GM12878 (cell line): ENCODE measurements at regions not wholly inside any gene's neighbourhood (a gene's known extent, or its start where the extent isn't known, plus 50 kb on each side); places are given as distances from the start of the nearest gene placed in this dataset.

Experiments
- ATAC-seq: fragments of 200-7000 bp; cut with Tn5 transposase; 3 replicates; pipeline ENCODE4 v1.9.1; 2020; ENCODE audit warnings: mild to moderate bottlenecking, moderate library complexity
- BruUV-seq: library from RNA; stranded (reverse); fragments of 400-500 nt; replicated peaks from 2 replicates; lab custom pipeline; 2021; lab: Mats Ljungman, UMichigan
- CTCF ChIA-PET: fragments of 300-600 bp; sonication (Branson Sonifier 250); formaldehyde crosslinking; extraction: SDS; loops from one replicate; lab custom pipeline; 2021; ENCODE audit warnings: inconsistent platforms; lab: Yijun Ruan, JAX
- POLR2A ChIA-PET: fragments of 350-600 bp; formaldehyde crosslinking; extraction: SDS; loops from one replicate; lab custom pipeline; 2021; ENCODE audit warnings: inconsistent platforms; lab: Charles Lee
- RAD21 ChIA-PET: fragments of 300-600 bp; sonication (Branson Sonifier 250); formaldehyde crosslinking; loops from one replicate; lab custom pipeline; 2023; ENCODE audit warnings: antibody characterized with exemption; ENCODE audit not compliant: unreplicated experiment; lab: Charles Lee
- SMC1A ChIA-PET: fragments of 300-600 bp; sonication (Branson Sonifier 250); formaldehyde crosslinking; loops from one replicate; lab custom pipeline; 2023; ENCODE audit not compliant: unreplicated experiment, uncharacterized antibody; lab: Charles Lee
- DNase-seq: peaks from one replicate; pipeline ENCODE4 v3.0.0-alpha.2; 2011; ENCODE audit warnings: low read depth, low spot score
- FAIRE-seq: peaks from 3 replicates; lab custom pipeline; 2011; peaks lifted over from hg19 to GRCh38; lab: Jason Lieb, UNC
- H2AFZ ChIP-seq: 2 replicates; pipeline ENCODE4 v1.6.0; 2011; ENCODE audit warnings: low read depth, low read length, control low read depth; ENCODE audit not compliant: control insufficient read depth
- H3K27ac ChIP-seq: 2 replicates; pipeline ENCODE4 v1.5.1; 2011; ENCODE audit warnings: control low read depth; ENCODE audit not compliant: control insufficient read depth, insufficient read depth
- H3K27me3 ChIP-seq, 2 experiments: replicated peaks in 1 of 2; 2 replicates each; pipeline versions ENCODE4 v1.6.0 to v1.6.1; 2011; ENCODE audit warnings: low read length in 1 of 2; ENCODE audit not compliant: control insufficient read depth in 2 of 2, insufficient read depth in 2 of 2
- H3K36me3 ChIP-seq, 2 experiments: 2 replicates each; pipeline ENCODE4 v1.5.1; 2011; ENCODE audit warnings: low read length in 1 of 2; ENCODE audit not compliant: control insufficient read depth in 2 of 2, insufficient read depth in 2 of 2
- H3K4me1 ChIP-seq: 2 replicates; pipeline ENCODE4 v1.6.1; 2011; ENCODE audit warnings: mild to moderate bottlenecking, low read length, moderate library complexity, mixed read lengths; ENCODE audit not compliant: control insufficient read depth, insufficient read depth
- H3K4me2 ChIP-seq: 2 replicates; pipeline ENCODE4 v1.6.0; 2011; ENCODE audit warnings: control low read depth; ENCODE audit not compliant: control insufficient read depth, insufficient read depth
- H3K4me3 ChIP-seq: fragments of 200-600 bp; sonication (generic); 2 replicates; pipeline ENCODE4 v1.5.1; 2016
- H3K79me2 ChIP-seq: 2 replicates; pipeline ENCODE4 v1.6.0; 2011; ENCODE audit warnings: low read length; ENCODE audit not compliant: control insufficient read depth, insufficient read depth
- H3K9ac ChIP-seq: 2 replicates; pipeline ENCODE4 v1.8.0; 2011; ENCODE audit warnings: low read length, control low read depth, mixed read lengths; ENCODE audit not compliant: control insufficient read depth, insufficient read depth
- H3K9me3 ChIP-seq: replicated peaks from 3 replicates; pipeline ENCODE4 v1.5.1; 2011; ENCODE audit warnings: mild to moderate bottlenecking, low read length; ENCODE audit not compliant: control insufficient read depth, insufficient read depth
- H4K20me1 ChIP-seq: 2 replicates; pipeline ENCODE4 v1.6.0; 2011; ENCODE audit not compliant: control insufficient read depth, insufficient read depth
- ASH2L ChIP-seq: fragments of 300-600, 200-600 bp; sonication (generic); IDR thresholded peaks from 2 replicates; pipeline ENCODE4 v1.6.1; 2017; ENCODE audit warnings: low read depth, mild to moderate bottlenecking, borderline replicate concordance
- KLF5 ChIP-seq: fragments of 450-650 bp; IDR thresholded peaks from 2 replicates; pipeline ENCODE4 v1.6.1; 2014; ENCODE audit warnings: mild to moderate bottlenecking; ENCODE audit not compliant: partially characterized antibody
- LARP7 ChIP-seq: fragments of 450-650 bp; IDR thresholded peaks from 2 replicates; pipeline ENCODE4 v1.6.1; 2017; ENCODE audit warnings: mild to moderate bottlenecking
- RELA ChIP-seq: fragments of 450-650 bp; IDR thresholded peaks from 2 replicates; pipeline ENCODE4 v1.8.0; 2014; ENCODE audit warnings: borderline replicate concordance; ENCODE audit not compliant: partially characterized antibody
- RFX5 ChIP-seq: IDR thresholded peaks from 2 replicates; pipeline ENCODE4 v1.6.1; 2011; ENCODE audit warnings: low read depth, low read length, improper control_type of control experiment
- SMARCA5 ChIP-seq: fragments of 450-650 bp; IDR thresholded peaks from 2 replicates; pipeline ENCODE4 v1.6.1; 2017; ENCODE audit warnings: mild to moderate bottlenecking
- SUZ12 ChIP-seq: fragments of 200-600 bp; sonication (generic); IDR thresholded peaks from one replicate; pipeline ENCODE4 v1.6.1; 2018; ENCODE audit warnings: antibody characterized with exemption, mild to moderate bottlenecking; ENCODE audit not compliant: unreplicated experiment
- TAF1 ChIP-seq: IDR thresholded peaks from 2 replicates; pipeline ENCODE4 v1.6.1; 2011; ENCODE audit warnings: mild to moderate bottlenecking, low read depth, low read length, borderline replicate concordance
- WGBS: methylation state at CpG from one replicate; pipeline ENCODE4 v1.1.6; 2016; ENCODE audit warnings: low lambda C conversion rate; ENCODE audit not compliant: insufficient replicate concordance, insufficient coverage; ENCODE audit errors: missing lambda C conversion rate; 5-methylcytosine and 5-hydroxymethylcytosine counted together
- in situ Hi-C: fragments of 300-500 bp; cut with MboI; formaldehyde crosslinking; loops from 9 replicates; pipeline ENCODE4 v1.14.3; 2018; ENCODE audit warnings: mixed read lengths
- intact Hi-C: fragments of 100-400 bp; cut with micrococcal nuclease; formaldehyde crosslinking; loops from one replicate; pipeline ENCODE4 v1.14.2; 2022; ENCODE audit not compliant: unreplicated experiment
- TF ChIP-seq, protein P1 (sequence below), 3 experiments: IDR thresholded peaks in 2 of 3; conservative IDR thresholded peaks in 1 of 3; 2 replicates each; pipeline ENCODE4 v1.5.1; 2011; ENCODE audit warnings: low read depth in 3 of 3, low read length in 3 of 3, mild to moderate bottlenecking in 3 of 3, control low read depth in 2 of 3, moderate library complexity in 2 of 3, inconsistent platforms in 1 of 3, mixed read lengths in 1 of 3; ENCODE audit not compliant: control insufficient read depth in 2 of 3, insufficient read depth in 1 of 3; ENCODE audit errors: extremely low read depth in 1 of 3
- TF ChIP-seq, protein P2 (sequence below): fragments of 450-650 bp; IDR thresholded peaks from 2 replicates; pipeline ENCODE4 v1.6.1; 2017; ENCODE audit warnings: borderline replicate concordance
- TF ChIP-seq, protein P3 (sequence below): IDR thresholded peaks from 2 replicates; pipeline ENCODE4 v1.6.1; 2012; ENCODE audit warnings: mild to moderate bottlenecking, low read depth, low read length

GRCh38 chr9:79221084-79221483 lies 350.7 kb upstream of the TLE4 start:
- ChIA-PET CTCF (no interaction called here), POLR2A (no interaction called here), RAD21 (no interaction called here), SMC1A (no interaction called here)
- no TSS peak for BruUV-seq
- DNase-seq (no peak), FAIRE-seq (no peak), ATAC-seq (no peak)
- no peak overlapping the region for H3K4me2 ChIP-seq
- TF ChIP-seq SUZ12 (no peak), LARP7 (no peak)
- in situ Hi-C loops, result no loop called here
- H2AFZ ChIP-seq, result no peak overlapping the region
- H3K4me1 ChIP-seq, result no peaks in the 10 kb centered on the region
- no peaks in the 10 kb centered on the region for H3K27me3 ChIP-seq
- H3K79me2 ChIP-seq, result no peaks in the 10 kb centered on the region
- 5% methylated on average over 1 of the region's 1 CpG for WGBS
- no peak overlapping the region for H3K27ac ChIP-seq
- H3K4me3 ChIP-seq, result no peak overlapping the region
- intact Hi-C loops, result loop anchor here (10.0 kb wide), 1 partner anchor 616 kb away; no protein-coding TSS in a partner anchor
- no peak overlapping the region for H3K9ac ChIP-seq
- no peaks in the 10 kb centered on the region for H3K9me3 ChIP-seq
- H4K20me1 ChIP-seq, result no peaks in the 10 kb centered on the region
- no peaks in the 10 kb centered on the region for H3K36me3 ChIP-seq

- H2AFZ ChIP-seq, result no peak overlapping the region
- no peaks in the 10 kb centered on the region for H3K36me3 ChIP-seq
- RAD21 ChIA-PET, result no interaction called here
- ATAC-seq (no peak), DNase-seq (no peak), FAIRE-seq (no peak)
- POLR2A ChIA-PET, result no interaction called here
- H3K9me3 ChIP-seq, result no peaks in the 10 kb centered on the region
- SMC1A ChIA-PET, result no interaction called here
- no TSS peak for BruUV-seq
- no peak overlapping the region for H3K9ac ChIP-seq
- intact Hi-C loops (loop anchor here (10.0 kb wide), 1 partner anchor 618 kb away; no protein-coding TSS in a partner anchor), in situ Hi-C loops (no loop called here)
- H3K4me2 ChIP-seq, result no peak overlapping the region
- H3K4me1 ChIP-seq, result no peaks in the 10 kb centered on the region
- no peaks in the 10 kb centered on the region for H3K79me2 ChIP-seq
- H3K4me3 ChIP-seq, result no peak overlapping the region
- H3K27ac ChIP-seq, result no peak overlapping the region
- CTCF ChIA-PET, result no interaction called here
- 20% methylated on average over 2 of the region's 2 CpGs for WGBS
- H4K20me1 ChIP-seq, result no peaks in the 10 kb centered on the region
- no peaks in the 10 kb centered on the region for H3K27me3 ChIP-seq
- TF ChIP-seq KLF5 (no peak), TAF1 (no peak), ASH2L (no peak), SMARCA5 (no peak), RFX5 (no peak), RELA (no peak)
- TF ChIP-seq, protein P1, sequence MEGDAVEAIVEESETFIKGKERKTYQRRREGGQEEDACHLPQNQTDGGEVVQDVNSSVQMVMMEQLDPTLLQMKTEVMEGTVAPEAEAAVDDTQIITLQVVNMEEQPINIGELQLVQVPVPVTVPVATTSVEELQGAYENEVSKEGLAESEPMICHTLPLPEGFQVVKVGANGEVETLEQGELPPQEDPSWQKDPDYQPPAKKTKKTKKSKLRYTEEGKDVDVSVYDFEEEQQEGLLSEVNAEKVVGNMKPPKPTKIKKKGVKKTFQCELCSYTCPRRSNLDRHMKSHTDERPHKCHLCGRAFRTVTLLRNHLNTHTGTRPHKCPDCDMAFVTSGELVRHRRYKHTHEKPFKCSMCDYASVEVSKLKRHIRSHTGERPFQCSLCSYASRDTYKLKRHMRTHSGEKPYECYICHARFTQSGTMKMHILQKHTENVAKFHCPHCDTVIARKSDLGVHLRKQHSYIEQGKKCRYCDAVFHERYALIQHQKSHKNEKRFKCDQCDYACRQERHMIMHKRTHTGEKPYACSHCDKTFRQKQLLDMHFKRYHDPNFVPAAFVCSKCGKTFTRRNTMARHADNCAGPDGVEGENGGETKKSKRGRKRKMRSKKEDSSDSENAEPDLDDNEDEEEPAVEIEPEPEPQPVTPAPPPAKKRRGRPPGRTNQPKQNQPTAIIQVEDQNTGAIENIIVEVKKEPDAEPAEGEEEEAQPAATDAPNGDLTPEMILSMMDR (IDR thresholded peaks at IDR 0.05 in 2 of 3, conservative IDR thresholded peaks at IDR 0.05 in 1 of 3; ENCODE audit: control insufficient read depth in 2 of 3, extremely low read depth in 1 of 3, insufficient read depth in 1 of 3, low read depth in 3 of 3, low read length in 3 of 3), result no peak
- TF ChIP-seq, protein P2, sequence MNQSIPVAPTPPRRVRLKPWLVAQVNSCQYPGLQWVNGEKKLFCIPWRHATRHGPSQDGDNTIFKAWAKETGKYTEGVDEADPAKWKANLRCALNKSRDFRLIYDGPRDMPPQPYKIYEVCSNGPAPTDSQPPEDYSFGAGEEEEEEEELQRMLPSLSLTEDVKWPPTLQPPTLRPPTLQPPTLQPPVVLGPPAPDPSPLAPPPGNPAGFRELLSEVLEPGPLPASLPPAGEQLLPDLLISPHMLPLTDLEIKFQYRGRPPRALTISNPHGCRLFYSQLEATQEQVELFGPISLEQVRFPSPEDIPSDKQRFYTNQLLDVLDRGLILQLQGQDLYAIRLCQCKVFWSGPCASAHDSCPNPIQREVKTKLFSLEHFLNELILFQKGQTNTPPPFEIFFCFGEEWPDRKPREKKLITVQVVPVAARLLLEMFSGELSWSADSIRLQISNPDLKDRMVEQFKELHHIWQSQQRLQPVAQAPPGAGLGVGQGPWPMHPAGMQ, result no peak
- TF ChIP-seq, protein P3, sequence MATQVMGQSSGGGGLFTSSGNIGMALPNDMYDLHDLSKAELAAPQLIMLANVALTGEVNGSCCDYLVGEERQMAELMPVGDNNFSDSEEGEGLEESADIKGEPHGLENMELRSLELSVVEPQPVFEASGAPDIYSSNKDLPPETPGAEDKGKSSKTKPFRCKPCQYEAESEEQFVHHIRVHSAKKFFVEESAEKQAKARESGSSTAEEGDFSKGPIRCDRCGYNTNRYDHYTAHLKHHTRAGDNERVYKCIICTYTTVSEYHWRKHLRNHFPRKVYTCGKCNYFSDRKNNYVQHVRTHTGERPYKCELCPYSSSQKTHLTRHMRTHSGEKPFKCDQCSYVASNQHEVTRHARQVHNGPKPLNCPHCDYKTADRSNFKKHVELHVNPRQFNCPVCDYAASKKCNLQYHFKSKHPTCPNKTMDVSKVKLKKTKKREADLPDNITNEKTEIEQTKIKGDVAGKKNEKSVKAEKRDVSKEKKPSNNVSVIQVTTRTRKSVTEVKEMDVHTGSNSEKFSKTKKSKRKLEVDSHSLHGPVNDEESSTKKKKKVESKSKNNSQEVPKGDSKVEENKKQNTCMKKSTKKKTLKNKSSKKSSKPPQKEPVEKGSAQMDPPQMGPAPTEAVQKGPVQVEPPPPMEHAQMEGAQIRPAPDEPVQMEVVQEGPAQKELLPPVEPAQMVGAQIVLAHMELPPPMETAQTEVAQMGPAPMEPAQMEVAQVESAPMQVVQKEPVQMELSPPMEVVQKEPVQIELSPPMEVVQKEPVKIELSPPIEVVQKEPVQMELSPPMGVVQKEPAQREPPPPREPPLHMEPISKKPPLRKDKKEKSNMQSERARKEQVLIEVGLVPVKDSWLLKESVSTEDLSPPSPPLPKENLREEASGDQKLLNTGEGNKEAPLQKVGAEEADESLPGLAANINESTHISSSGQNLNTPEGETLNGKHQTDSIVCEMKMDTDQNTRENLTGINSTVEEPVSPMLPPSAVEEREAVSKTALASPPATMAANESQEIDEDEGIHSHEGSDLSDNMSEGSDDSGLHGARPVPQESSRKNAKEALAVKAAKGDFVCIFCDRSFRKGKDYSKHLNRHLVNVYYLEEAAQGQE, result no peak
Measured at GRCh38 chr9:79222483-79222882, 349.3 kb upstream of the TLE4 start.
